Mesodermal cell (in vitro differentiated cells): ENCODE measurements at regions not wholly inside any gene's neighbourhood (a gene's known extent, or its start where the extent isn't known, plus 50 kb on each side); places are given as distances from the start of the nearest gene placed in this dataset.

Source experiments
- H3K27ac ChIP-seq: 2 replicates; pipeline ENCODE4 v1.7.0; 2013; ENCODE audit warnings: mild to moderate bottlenecking, low read depth, low read length, moderate library complexity; ENCODE audit not compliant: severe bottlenecking
- H3K36me3 ChIP-seq: 2 replicates; pipeline ENCODE4 v1.7.1; 2013; ENCODE audit warnings: mild to moderate bottlenecking, low read length, moderate library complexity; ENCODE audit not compliant: control insufficient read depth, insufficient read depth
- H3K4me1 ChIP-seq: one replicate; pipeline ENCODE4 v1.7.1; 2013; ENCODE audit warnings: mild to moderate bottlenecking, low read length; ENCODE audit not compliant: insufficient read depth, control insufficient read depth, poor library complexity, severe bottlenecking
- H3K4me3 ChIP-seq: 2 replicates; pipeline ENCODE4 v1.7.0; 2013; ENCODE audit warnings: low read length, control low read depth, mild to moderate bottlenecking; ENCODE audit not compliant: insufficient read depth, poor library complexity, severe bottlenecking; ENCODE audit errors: extremely low read depth
- H3K9me3 ChIP-seq: 2 replicates; pipeline ENCODE4 v1.7.1; 2013; ENCODE audit warnings: mild to moderate bottlenecking, low read length, moderate library complexity; ENCODE audit not compliant: control insufficient read depth
- WGBS, 2 experiments: methylation state at CpG; one replicate each; pipeline ENCODE4 v1.1.5; 2013; ENCODE audit warnings: missing lambda C conversion rate in 2 of 2; ENCODE audit not compliant: insufficient coverage in 2 of 2; 5-methylcytosine and 5-hydroxymethylcytosine counted together

DNA sequence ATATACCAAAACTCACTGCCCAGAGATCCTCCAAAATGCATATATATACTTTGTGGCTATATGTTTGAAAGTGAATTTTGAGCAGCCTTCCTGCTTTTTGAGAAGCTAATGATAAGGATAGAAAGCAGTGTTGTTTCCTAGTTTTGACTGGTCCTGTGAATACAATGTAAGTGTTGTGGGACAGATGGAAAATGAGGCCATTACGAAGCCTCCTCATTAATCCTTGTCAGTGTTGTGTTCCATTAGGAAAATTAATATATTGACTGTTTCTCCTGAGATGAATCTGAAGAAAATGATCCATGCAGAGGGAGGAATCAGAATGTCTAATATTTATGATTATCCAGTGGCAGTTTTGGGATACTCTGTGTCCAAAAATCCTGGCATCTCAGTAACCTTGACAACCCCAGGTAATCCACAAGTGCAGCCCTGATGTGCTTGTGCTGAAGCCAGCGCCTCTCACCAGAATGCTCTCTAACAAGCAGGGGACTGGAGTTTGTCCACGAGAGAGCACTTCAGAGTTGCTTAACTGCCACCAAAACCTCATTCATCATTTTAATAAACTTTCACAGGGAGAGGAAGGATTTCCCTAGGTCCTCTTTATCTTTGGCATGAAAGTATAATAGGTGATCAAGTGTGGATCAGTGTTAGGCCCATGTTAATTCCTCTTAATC, 418.6 kb downstream of the CMPK2 start:
- Histone ChIP-seq H3K4me1 (peaks cover 11% of the 10 kb centered on the region), H3K4me3 (no peak overlapping the region), H3K27ac (no peak overlapping the region), H3K9me3 (no peaks in the 10 kb centered on the region), H3K36me3 (no peaks in the 10 kb centered on the region)
- WGBS, 2 experiments, result 67 to 100% methylated on average over 1 of the region's 3 CpGs

DNA sequence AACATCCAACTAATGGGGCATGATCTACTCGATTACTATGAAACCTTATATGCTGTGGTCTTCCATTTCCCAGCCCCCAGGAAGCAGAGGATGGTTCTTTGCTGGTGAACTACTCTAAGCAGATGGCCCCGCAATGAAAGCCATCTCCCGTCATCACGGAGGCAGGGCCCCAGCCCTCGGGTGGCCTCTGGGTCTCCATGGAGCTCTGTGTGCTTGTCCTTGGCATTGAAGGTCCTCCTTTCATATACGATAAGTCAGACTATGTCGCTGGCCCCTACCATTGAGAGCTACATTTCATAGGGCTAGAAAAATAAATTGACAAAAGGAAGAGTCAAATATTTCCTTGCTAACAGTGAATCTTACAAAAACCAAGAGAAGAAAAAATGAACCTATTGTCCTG, 416.8 kb downstream of the CMPK2 start:
- 90 to 100% methylated on average over 5 to 6 of the region's 7 CpGs for WGBS, 2 experiments
- Histone ChIP-seq H3K36me3 (no peaks in the 10 kb centered on the region), H3K27ac (no peak overlapping the region), H3K9me3 (no peaks in the 10 kb centered on the region), H3K4me1 (no peaks in the 10 kb centered on the region), H3K4me3 (no peak overlapping the region)

DNA sequence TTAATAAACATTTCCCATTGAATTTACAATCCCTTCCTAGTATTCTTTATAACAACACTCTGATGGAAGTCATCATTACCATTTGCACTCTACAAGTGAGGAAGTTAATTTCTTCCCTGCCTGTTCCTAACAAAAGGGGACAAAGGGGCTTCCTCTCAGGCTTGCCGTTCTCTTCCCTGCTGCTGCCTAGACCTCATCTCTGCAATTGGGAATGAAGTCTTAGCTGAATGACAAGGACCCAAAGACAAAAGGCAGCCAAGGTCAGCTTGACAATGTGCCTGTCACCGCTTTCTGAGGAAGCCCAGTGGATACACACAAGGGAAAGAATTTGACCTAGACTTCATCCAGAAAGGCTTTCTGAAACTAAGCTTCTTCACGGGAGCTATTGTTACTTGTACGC, 416.4 kb downstream of the CMPK2 start:
- H3K4me3 ChIP-seq, result no peak overlapping the region
- no peaks in the 10 kb centered on the region for H3K4me1 ChIP-seq
- H3K27ac ChIP-seq, result no peak overlapping the region
- 69 to 70% methylated on average over 4 of the region's 4 CpGs for WGBS, 2 experiments
- H3K36me3 ChIP-seq, result no peaks in the 10 kb centered on the region
- H3K9me3 ChIP-seq, result no peaks in the 10 kb centered on the region

DNA sequence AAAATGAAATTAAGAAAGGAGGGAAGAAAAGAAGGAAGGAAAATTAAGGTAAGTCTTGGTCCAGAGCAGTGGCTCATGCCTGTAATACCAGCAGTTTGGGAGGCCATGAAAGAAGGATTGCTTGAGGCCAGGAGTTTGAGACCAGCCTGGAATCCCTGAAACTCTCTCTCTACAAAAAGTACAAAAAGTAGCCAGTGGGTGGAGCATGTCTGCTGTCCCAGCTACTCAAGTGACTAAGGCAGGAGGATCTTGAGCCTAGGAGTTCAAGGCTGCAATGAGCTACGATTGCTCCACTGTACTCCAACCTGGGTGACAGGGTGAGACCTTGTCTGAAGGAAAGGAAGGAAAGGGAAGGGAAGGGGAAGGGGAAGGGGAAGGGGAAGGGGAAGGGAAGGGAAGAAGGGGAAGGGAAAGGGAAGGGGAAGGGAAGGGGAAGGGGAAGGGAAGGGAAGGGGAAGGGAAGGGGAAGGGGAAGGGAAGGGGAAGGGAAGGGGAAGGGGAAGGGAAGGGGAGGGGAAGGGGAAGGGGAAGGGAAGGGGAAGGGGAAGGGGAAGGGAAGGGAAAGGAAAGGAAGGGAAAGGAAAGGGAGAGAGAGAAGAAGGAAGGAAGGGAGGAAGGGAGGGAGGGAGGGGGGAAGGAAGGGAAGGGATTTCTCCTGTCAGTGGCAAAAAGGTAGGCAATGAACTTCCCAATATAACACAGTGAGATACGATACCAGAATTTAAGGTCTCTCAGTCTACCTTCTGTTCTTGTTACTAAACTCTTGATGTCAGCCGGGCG, 412.8 kb downstream of the CMPK2 start:
- Histone ChIP-seq H3K36me3 (no peaks in the 10 kb centered on the region), H3K4me3 (no peak overlapping the region), H3K4me1 (no peaks in the 10 kb centered on the region), H3K9me3 (no peaks in the 10 kb centered on the region), H3K27ac (no peak overlapping the region)
- 93 to 94% methylated on average over 3 to 4 of the region's 4 CpGs for WGBS, 2 experiments

DNA sequence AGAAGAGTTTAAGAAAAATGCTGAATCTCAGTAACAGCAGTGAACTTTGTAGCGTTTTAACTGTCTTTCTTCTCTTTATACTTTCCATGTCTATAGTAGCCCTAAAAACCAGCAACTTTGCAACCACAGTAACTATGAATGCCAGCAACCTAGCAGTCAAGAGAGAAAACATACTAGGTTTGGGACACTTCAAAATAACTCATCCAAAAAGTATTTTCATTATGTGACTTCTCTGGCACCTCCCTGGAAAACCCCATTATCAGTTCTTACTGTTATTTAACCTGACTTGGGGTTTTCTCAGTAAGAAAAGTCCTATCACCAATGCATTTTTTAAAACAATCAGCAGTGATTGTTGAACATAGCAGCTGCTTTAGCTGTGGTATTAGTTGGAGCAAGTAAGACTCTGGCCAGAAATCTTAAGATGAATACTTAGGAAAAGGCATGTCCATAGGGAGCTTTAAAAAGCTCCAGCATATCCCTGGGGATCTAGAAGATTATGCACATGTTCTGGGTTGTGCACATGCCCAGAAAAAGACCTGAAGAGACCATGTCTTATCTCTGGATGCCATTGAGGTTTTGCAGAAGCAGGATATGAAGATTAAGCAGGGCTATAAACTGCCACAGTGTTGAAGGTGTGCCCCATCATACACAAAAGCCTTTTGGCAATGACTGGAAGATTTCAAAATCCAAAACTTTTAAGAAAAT, 411.3 kb downstream of the CMPK2 start:
- 71 to 100% methylated on average over 1 of the region's 1 CpG for WGBS, 2 experiments

DNA sequence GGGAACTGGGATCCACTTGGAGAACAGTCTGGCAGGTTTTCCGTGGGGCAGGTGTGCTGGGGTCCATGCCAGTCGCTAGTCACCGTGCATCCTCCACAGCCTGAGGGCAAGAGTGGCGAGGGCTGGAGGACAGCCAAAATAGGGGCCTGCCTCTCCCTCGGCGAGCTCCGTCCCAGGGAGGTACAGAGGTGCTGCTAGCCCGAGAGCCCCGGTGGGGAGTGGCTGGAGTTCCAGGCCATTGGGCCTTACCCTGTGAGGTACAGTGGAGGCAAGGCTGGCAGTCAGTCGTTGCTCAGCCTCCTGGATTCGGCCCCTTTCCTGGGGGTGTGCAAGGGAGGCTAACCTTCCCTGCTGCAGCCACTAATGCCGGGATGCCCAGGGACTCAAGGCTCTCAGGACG, 406.6 kb downstream of the CMPK2 start:
- Histone ChIP-seq H3K9me3 (no peaks in the 10 kb centered on the region), H3K27ac (no peak overlapping the region), H3K4me1 (no peaks in the 10 kb centered on the region), H3K4me3 (no peak overlapping the region), H3K36me3 (no peaks in the 10 kb centered on the region)
- WGBS, 2 experiments, result 93 to 97% methylated on average over 11 to 13 of the region's 13 CpGs

More for the DNA sequence above, 411.3 kb downstream of the CMPK2 start:
- Histone ChIP-seq H3K9me3 (no peaks in the 10 kb centered on the region), H3K36me3 (no peaks in the 10 kb centered on the region), H3K27ac (no peak overlapping the region), H3K4me3 (no peak overlapping the region), H3K4me1 (no peaks in the 10 kb centered on the region)

DNA sequence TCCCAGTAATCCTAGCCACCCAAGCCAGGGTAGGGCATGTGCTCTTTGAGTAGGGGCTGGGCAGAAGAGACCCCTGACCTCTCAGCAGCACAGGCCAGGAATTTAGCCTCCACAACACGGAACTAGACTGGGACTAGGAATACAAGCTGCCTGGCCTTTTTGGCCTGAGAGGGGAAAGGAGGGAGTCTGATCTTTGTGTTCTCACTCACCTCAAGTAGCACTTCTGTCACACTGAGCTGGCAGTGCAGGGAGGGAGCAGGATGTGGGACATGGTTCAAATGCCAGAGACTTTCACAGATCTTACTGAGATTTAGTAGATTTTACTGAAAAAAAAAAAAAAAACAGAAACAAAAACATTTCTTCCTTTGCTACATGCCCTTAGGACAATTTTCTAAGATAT, 395.2 kb downstream of the CMPK2 start:
- no peaks in the 10 kb centered on the region for H3K4me1 ChIP-seq
- no peaks in the 10 kb centered on the region for H3K36me3 ChIP-seq
- H3K9me3 ChIP-seq, result no peaks in the 10 kb centered on the region
- no peak overlapping the region for H3K4me3 ChIP-seq
- 40% methylated on average over 1 of the region's 1 CpG; no CpG with 5 or more reads in 1 of the 2 experiments for WGBS, 2 experiments
- no peak overlapping the region for H3K27ac ChIP-seq

DNA sequence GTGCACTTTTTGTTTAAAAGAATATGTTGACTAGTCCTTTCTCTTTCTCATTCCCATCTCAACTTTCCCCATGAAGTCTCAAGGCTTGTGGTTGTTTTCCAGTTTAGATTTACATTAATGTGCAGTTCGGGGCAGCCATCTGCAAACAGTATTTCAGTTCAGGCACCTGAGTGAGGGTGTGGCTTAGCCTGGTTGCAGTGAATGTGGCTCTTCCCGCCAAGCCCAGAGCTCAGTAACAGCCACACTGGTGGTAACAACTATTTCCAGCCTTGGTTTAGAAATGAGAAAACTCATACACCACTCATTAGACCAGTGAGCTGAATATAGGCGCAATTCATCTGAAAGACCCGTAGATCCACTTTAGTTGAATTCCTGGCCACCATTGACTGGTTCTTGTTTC, 394.3 kb downstream of the CMPK2 start:
- no peak overlapping the region for H3K27ac ChIP-seq
- no peaks in the 10 kb centered on the region for H3K9me3 ChIP-seq
- H3K4me1 ChIP-seq, result no peaks in the 10 kb centered on the region
- no peak overlapping the region for H3K4me3 ChIP-seq
- no peaks in the 10 kb centered on the region for H3K36me3 ChIP-seq
- WGBS, 2 experiments, result 91 to 100% methylated on average over 2 to 4 of the region's 4 CpGs

DNA sequence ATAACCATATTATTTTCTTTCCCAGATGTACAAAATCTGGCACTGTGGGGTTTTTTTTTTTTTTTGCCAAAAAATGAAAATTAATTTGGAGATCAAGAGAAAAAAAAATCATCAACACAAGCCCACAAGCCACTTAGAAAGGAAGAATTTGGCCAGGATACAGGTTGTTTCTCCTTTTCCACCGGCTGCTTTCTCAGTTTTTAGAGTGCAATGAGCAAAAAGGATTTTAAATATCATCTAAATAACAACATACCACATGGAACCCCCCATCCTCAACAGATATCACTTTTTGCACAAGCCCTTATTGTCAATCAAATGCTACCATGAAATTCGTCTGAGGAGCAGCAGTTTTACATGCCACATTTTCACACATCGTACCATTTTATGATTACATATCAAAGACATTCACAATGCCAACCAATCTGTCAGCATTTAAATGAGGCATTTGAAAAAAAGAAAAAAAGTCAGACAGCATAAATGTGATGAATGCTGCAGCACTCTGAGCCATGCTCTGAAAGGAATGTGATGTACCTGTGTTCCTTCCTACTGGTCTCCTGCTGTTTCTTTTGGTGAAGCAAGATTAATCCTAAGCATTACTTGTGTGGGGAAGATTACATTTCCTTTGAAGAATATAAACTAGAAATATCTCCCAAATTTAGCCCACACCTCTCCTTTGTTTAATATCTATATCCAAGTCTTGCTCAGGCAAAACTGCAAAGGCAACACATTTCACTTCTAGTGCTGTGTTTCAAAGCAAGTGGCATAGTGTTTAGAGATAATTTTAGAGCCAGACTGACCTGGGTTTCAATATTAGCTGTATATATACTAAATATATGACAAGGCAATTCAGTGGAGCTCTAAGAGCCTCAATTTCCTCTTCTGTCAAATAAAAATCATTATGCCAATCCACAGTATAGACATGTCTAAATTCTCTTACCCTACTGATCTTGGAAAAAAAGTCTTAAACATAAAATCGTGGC, 391.3 kb downstream of the CMPK2 start:
- Histone ChIP-seq H3K9me3 (no peaks in the 10 kb centered on the region), H3K36me3 (no peaks in the 10 kb centered on the region), H3K27ac (no peak overlapping the region), H3K4me3 (no peak overlapping the region), H3K4me1 (no peaks in the 10 kb centered on the region)
- WGBS, 2 experiments, result 64 to 65% methylated on average over 2 of the region's 4 CpGs
